CD4-positive, alpha-beta T cell (primary cell): ENCODE measurements at regions not wholly inside any gene's neighbourhood (a gene's known extent, or its start where the extent isn't known, plus 50 kb on each side); places are given as distances from the start of the nearest gene placed in this dataset.

Source experiments
- ATAC-seq: fragments of 200-7000 bp; cut with Tn5 transposase; one replicate; pipeline ENCODE4 v1.10.0; 2022; ENCODE audit warnings: mild to moderate bottlenecking; ENCODE audit not compliant: poor library complexity
- CTCF ChIA-PET: fragments of 350-600 bp; sonication (Branson Sonifier 250); formaldehyde crosslinking; loops from one replicate; lab custom pipeline; 2021; ENCODE audit warnings: antibody characterized with exemption, inconsistent platforms; lab: Charles Lee
- POLR2A ChIA-PET: fragments of 350-600 bp; sonication (Branson Sonifier 250); formaldehyde crosslinking; loops from one replicate; lab custom pipeline; 2021; ENCODE audit warnings: antibody characterized with exemption, inconsistent platforms; lab: Charles Lee
- DNase-seq, 14 experiments: peaks; one replicate each; pipeline ENCODE4 v3.0.0-alpha.2; 2013 to 2020; ENCODE audit warnings: mixed read lengths in 2 of 14
- H3K27ac ChIP-seq, 2 donors: one replicate each; pipeline versions ENCODE4 v1.5.1 to v1.7.0; 2013; ENCODE audit warnings: low read length in 2 of 2, low read depth in 1 of 2, mild to moderate bottlenecking in 1 of 2
- H3K27me3 ChIP-seq, 2 experiments: 1 replicate in 1 of 2; 2 replicates in 1 of 2; pipeline versions ENCODE4 v1.6.1 to v1.7.0; 2013; ENCODE audit warnings: low read length in 2 of 2, control low read depth in 1 of 2, mild to moderate bottlenecking in 1 of 2, moderate library complexity in 1 of 2; ENCODE audit not compliant: insufficient read depth in 2 of 2, control insufficient read depth in 1 of 2
- H3K36me3 ChIP-seq: one replicate; pipeline ENCODE4 v1.6.1; 2013; ENCODE audit warnings: low read length, control low read depth; ENCODE audit not compliant: insufficient read depth
- H3K4me1 ChIP-seq: one replicate; pipeline ENCODE4 v1.6.1; 2013; ENCODE audit warnings: low read length, control low read depth; ENCODE audit not compliant: insufficient read depth
- H3K4me3 ChIP-seq: one replicate; pipeline ENCODE4 v1.5.1; 2013; ENCODE audit warnings: mild to moderate bottlenecking, low read length, moderate library complexity
- H3K9me3 ChIP-seq, 2 experiments: 1 replicate in 1 of 2; 2 replicates in 1 of 2; pipeline versions ENCODE4 v1.6.1 to v1.7.0; 2013; ENCODE audit warnings: low read length in 2 of 2, mild to moderate bottlenecking in 2 of 2, control low read depth in 1 of 2, moderate library complexity in 1 of 2; ENCODE audit not compliant: control insufficient read depth in 1 of 2, insufficient read depth in 1 of 2
- H3K27ac Mint-ChIP-seq: one replicate; pipeline ENCODE4 v1.8.0; 2020; ENCODE audit warnings: mixed read lengths
- H3K27me3 Mint-ChIP-seq: one replicate; pipeline ENCODE4 v1.8.0; 2021; ENCODE audit warnings: mixed read lengths
- H3K36me3 Mint-ChIP-seq: one replicate; pipeline ENCODE4 v1.8.0; 2021; ENCODE audit warnings: low read depth, mixed read lengths
- H3K4me1 Mint-ChIP-seq: one replicate; pipeline ENCODE4 v1.8.0; 2021; ENCODE audit warnings: low read depth, mixed read lengths
- H3K4me3 Mint-ChIP-seq: one replicate; pipeline ENCODE4 v1.8.0; 2020; ENCODE audit warnings: mild to moderate bottlenecking, mixed read lengths
- H3K9me3 Mint-ChIP-seq: one replicate; pipeline ENCODE4 v1.8.0; 2020; ENCODE audit warnings: mixed read lengths
- CTCF ChIP-seq: fragments of 200-600 bp; IDR thresholded peaks from one replicate; pipeline ENCODE4 v1.8.0; 2022; ENCODE audit warnings: antibody characterized with exemption, mild to moderate bottlenecking
- intact Hi-C, 2 experiments: fragments of 100-400 bp; cut with DNase I in 1 of 2; cut with micrococcal nuclease in 1 of 2; formaldehyde crosslinking; loops; one replicate each; pipeline versions ENCODE4 v1.15.1 to v1.9.0; 2023 to 2025; cut with DNase I, micrococcal nuclease

GRCh38 chr12:111249018-111249370 lies 119.9 kb downstream of the PHETA1 start:
- no peaks in the 10 kb centered on the region for H3K4me1 ChIP-seq
- no peak for DNase-seq
- CTCF ChIA-PET, result no interaction called here
- H3K9me3 Mint-ChIP-seq, result no peaks in the 10 kb centered on the region
- ATAC-seq, result no peak
- no peaks in the 10 kb centered on the region for H3K36me3 Mint-ChIP-seq
- peaks cover 0 to 6% of the 10 kb centered on the region in 2 experiments for H3K9me3 ChIP-seq
- H3K27me3 ChIP-seq, result peaks cover 0 to under 1% of the 10 kb centered on the region in 2 experiments
- H3K4me1 Mint-ChIP-seq, result no peaks in the 10 kb centered on the region
- H3K4me3 Mint-ChIP-seq, result no peak overlapping the region
- H3K27ac ChIP-seq, result no peak overlapping the region
- TF ChIP-seq CTCF, result no peak
- H3K27me3 Mint-ChIP-seq, result peaks cover 16% of the 10 kb centered on the region
- no peak overlapping the region for H3K27ac Mint-ChIP-seq
- no peak overlapping the region for H3K4me3 ChIP-seq
- intact Hi-C loops, result no loop called here
- H3K36me3 ChIP-seq, result no peaks in the 10 kb centered on the region
- POLR2A ChIA-PET, result no interaction called here

GRCh38 chr12:111248236-111249017 lies 120.5 kb downstream of the PHETA1 start:
- peak in 2 of 14 experiments; percentile 42 to 45 for DNase-seq
- no peaks in the 10 kb centered on the region for H3K36me3 ChIP-seq
- H3K27me3 ChIP-seq, result no peaks in the 10 kb centered on the region
- H3K27ac ChIP-seq, result no peak overlapping the region
- CTCF ChIA-PET, result no interaction called here
- no peaks in the 10 kb centered on the region for H3K4me1 Mint-ChIP-seq
- no peaks in the 10 kb centered on the region for H3K4me1 ChIP-seq
- ATAC-seq, result no peak
- no peak overlapping the region for H3K27ac Mint-ChIP-seq
- POLR2A ChIA-PET, result no interaction called here
- peaks cover 15% of the 10 kb centered on the region for H3K27me3 Mint-ChIP-seq
- peaks cover 0 to 6% of the 10 kb centered on the region in 2 experiments for H3K9me3 ChIP-seq
- H3K4me3 Mint-ChIP-seq, result no peak overlapping the region
- intact Hi-C loops, result no loop called here
- no peaks in the 10 kb centered on the region for H3K9me3 Mint-ChIP-seq
- no peak overlapping the region for H3K4me3 ChIP-seq
- no peak for TF ChIP-seq CTCF
- no peaks in the 10 kb centered on the region for H3K36me3 Mint-ChIP-seq

- DNase-seq, result no peak
- no peak for ATAC-seq
- Mint-ChIP-seq H3K4me1 (no peaks in the 10 kb centered on the region), H3K36me3 (no peaks in the 10 kb centered on the region), H3K9me3 (no peaks in the 10 kb centered on the region), H3K27ac (no peak overlapping the region), H3K4me3 (no peak overlapping the region), H3K27me3 (peaks cover 5% of the 10 kb centered on the region)
- no peak for TF ChIP-seq CTCF
- peaks cover 0 to 6% of the 10 kb centered on the region in 2 experiments for H3K9me3 ChIP-seq
- no peak overlapping the region for H3K27ac ChIP-seq
- intact Hi-C loops, result no loop called here
- ChIA-PET POLR2A (no interaction called here), CTCF (no interaction called here)
- no peaks in the 10 kb centered on the region for H3K27me3 ChIP-seq
- no peaks in the 10 kb centered on the region for H3K4me1 ChIP-seq
- no peaks in the 10 kb centered on the region for H3K36me3 ChIP-seq
- no peak overlapping the region for H3K4me3 ChIP-seq
These were observed 121.7 kb downstream of the PHETA1 start for GRCh38 chr12:111247083-111247783.
